H1 (cell line): ENCODE measurements at regions not wholly inside any gene's neighbourhood (a gene's known extent, or its start where the extent isn't known, plus 50 kb on each side); places are given as distances from the start of the nearest gene placed in this dataset.

Experiments
- BRCA1 ChIP-seq: IDR thresholded peaks from 2 replicates; pipeline ENCODE4 v1.6.1; 2012; ENCODE audit warnings: low read depth, low read length, improper control_type of control experiment
- CTCF ChIP-seq, 3 experiments: IDR thresholded peaks; 1 replicate in 2 of 3; 2 replicates in 1 of 3; pipeline versions ENCODE4 v1.5.1 to v1.6.1; 2011; ENCODE audit warnings: low read length in 3 of 3, mild to moderate bottlenecking in 3 of 3, inconsistent platforms in 2 of 3, low read depth in 1 of 3, moderate library complexity in 1 of 3; ENCODE audit not compliant: insufficient read depth in 1 of 3; ENCODE audit errors: control extremely low read depth in 1 of 3
- JUN ChIP-seq: IDR thresholded peaks from 2 replicates; pipeline ENCODE4 v1.6.1; 2011; ENCODE audit warnings: low read depth, mild to moderate bottlenecking, improper control_type of control experiment, low read length
- POLR2AphosphoS5 ChIP-seq: IDR thresholded peaks from 2 replicates; pipeline ENCODE4 v1.6.1; 2011; ENCODE audit warnings: low read depth, low read length
- TBP ChIP-seq: IDR thresholded peaks from 2 replicates; pipeline ENCODE4 v1.6.1; 2011; ENCODE audit warnings: low read depth, low read length, improper control_type of control experiment

GRCh38 chr1:227379555-227379892, 61.2 kb upstream of the CDC42BPA start (continued):
- TF ChIP-seq CTCF (IDR thresholded peaks at IDR 0.05; ENCODE audit: control extremely low read depth in 1 of 3, insufficient read depth in 1 of 3, low read depth in 1 of 3, low read length in 3 of 3) (no peak), TBP (no peak), POLR2AphosphoS5 (no peak), JUN (no peak), BRCA1 (no peak)
